GM19463 (cell line): ENCODE measurements at regions not wholly inside any gene's neighbourhood (a gene's known extent, or its start where the extent isn't known, plus 50 kb on each side); places are given as distances from the start of the nearest gene placed in this dataset.

Experiments used
- ATAC-seq: cut with Tn5 transposase; IDR thresholded peaks from one replicate; pipeline ENCODE4 v1.9.1; 2021; ENCODE audit warnings: mild to moderate bottlenecking, moderate library complexity; ENCODE audit not compliant: unreplicated experiment

DNA sequence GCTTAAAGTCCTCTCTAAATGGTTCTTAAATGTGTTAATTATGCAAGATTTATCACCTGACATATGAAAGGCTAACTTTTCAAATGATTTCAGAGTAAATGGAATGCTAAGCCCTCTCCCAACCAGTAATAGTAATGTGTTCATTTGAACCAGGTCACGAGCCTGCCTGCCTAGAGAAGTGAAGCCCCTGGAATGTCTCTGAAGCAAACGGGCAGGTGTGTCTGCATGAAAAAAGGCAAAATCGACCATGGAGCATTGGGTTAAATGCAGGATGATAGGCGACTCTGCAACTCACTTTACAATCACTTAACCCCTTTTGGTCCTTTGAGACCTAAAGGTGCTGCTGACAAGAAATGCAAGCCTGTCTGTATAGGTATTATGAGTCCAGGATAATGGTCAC is 798.4 kb upstream of the ACVR2A start:
- ATAC-seq, result no peak

DNA sequence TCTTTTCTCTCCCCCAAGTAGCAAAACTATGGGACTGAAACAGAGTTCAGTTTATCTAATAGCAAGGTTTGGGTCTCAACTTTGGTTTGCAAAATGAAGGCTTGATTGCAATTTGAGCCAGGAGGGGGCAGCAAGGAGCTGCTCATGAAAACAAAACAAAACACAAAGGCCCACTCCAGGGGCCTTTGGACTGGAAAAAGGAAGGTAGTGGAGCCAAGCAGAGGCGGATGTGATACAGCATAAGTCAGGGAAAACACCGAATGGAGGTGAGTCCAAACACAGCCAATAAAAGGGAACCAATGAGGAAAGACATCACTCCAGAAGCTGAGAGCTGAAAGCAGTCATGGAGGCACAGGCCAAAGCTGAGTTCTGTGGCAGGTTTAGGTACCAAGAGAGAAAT is 799.7 kb upstream of the ACVR2A start:
- peak; percentile 85 for ATAC-seq

DNA sequence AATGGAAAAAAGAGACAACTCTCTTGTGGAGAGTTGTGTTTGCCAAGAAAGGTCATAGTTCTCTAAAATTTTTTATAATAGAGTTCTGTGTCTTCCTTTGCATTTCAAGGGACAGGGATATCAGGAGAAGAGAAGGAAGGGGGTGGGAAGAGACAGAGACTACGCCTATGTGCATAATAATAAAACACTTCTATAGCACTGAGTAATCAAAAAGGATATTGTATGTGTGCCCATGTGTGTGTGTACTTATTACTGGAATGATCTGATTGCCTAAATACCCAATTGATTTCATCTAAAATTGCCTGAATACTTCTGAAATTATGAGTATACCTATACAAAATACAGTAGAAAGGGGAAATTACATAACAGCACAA is 803.7 kb upstream of the ACVR2A start:
- ATAC-seq, result no peak

DNA sequence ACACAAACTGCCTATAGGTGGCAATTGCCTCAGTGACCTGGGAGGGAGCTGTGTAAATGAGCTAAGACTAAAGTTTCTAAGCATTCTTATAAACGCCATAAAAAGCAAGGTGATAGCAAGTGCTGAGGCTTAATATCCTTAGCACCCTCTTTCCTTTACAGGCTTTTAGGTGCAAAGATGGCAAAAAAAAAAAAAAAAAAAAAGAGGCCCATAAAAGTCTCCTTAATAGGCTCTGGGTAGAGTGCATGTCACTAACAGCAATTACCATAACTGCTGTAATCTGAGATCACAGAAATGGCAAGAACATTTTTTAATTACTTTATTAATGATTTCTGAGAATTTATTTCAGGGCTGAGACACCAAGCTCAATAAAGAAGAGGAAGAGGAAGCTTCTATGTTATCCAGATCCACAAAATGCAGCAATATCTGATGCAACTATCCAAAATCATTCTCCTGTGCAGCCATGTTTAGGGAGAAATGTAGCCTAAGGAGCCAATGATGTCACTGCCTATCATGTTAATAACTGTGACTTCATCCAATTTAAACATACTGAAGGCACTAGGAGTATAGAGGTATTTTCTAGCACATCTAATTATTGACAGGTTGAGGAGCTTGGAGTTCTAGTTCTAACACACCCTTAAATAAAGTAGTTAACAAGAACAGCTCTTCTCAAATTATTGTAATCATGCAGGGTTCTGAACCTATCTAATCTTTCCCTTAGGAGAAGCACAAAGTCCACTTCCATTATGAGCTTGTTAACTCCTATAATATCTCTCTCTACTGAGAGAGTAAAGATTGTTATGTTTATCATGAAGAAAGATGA is 804.3 kb upstream of the ACVR2A start:
- ATAC-seq, result no peak

DNA sequence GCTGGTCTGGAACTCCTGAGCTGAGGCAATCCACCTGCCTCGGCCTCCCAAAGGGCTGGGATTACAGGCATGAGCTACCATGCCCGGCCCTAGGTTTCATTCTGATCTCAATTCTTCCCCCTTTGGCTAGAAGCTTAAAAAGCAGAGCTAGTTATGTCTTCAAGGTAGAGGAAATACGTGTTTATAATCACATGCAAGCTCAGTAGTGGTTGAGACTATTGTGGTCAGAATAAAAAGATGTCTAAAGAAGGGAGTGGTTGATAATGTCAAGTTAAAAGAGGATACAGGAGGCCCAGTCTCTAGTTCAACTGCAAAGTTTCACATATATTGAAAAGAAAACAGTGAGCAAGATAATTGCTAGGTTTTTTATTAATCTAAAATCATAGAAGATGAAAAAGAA is 807.8 kb upstream of the ACVR2A start:
- no peak for ATAC-seq

DNA sequence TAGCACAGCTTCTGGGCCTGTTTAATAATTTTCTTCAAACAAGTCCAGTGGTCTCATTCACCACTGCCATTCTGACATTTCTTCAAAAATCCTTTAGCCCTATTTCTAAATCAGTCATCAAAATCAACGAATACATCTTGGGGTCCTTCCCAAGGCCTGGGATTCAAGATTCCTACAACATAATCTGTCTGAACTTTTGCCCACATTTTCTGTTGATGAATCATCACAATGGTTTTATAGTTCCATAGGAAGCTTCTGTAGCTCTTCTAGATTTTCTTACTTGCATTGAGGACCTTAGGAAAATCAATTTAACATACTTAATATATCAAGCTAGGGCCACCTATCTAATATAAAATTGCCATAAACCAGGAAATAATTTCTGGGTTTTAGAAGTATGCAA is 811.8 kb upstream of the ACVR2A start:
- ATAC-seq, result no peak

DNA sequence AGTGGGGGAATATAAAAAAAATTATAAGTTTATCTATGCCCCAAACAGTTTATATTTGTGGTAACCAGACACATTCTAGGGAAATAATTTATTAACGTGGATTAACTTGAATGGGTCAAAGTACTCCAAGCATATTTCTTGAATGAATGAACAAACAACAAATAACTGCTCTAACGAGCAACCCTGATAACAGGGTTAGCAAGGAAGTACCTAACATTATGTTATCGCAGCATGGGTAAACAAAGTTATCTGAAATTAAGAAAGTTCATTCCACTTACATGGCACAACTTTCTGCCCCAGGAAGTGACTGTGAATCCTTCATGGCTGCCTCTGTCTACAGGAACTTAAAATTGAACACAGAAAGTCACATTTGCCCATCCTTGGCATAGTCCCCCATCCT is 812.9 kb upstream of the ACVR2A start:
- ATAC-seq, result no peak

DNA sequence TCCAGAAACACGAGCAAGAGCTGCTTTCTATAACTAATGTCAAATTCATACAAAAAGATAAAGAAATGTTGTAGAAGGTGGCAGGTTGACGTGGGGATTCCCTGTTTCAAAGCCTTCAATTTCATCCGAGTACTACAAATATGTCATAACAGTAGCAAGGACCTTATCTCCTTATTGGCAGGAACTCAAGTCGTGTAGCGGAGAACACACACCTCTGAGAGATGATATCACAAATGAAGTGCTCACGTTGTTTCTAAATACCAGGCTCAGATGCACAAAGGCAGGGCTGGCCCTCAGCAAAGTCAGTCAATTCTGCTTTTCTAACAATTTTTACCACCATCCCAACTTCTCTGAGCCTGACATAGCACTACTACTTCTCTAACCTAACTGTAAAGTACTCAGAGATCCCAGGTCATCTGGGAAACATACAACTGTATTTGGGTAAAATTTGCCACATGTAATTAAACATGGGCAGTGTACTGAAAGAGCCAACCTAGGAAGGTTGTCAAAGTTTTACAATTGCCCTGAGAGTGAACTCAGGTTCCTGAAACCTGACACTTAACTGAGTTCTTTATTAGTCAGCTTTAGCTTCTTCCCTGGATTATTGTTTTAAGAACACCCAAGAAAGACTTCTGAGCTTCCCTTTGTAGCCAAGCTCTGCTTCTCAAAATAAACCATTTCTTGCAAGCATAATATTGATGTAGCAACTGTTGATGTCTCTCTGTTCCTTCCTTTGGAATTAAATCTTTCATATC is 813.7 kb upstream of the ACVR2A start:
- ATAC-seq, result no peak

DNA sequence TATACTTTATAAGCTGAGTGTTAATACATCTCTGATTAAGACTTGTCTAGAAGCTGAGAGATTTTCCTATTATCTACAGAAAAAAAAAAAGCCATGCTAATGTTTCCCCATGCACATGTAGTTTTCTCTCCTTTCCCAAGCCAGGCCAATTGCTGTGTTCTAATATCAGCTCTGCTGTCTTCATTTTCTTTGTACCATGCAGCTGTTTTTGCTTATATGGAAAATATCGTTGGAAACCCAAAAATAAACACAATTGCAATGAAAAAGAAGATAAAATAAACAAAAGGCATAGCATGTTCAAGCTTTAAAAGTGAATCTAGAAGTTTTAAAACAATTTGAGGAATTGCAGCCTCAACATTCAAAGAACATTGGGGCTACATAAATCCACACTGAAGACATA is 817.4 kb upstream of the ACVR2A start:
- ATAC-seq, result no peak

DNA sequence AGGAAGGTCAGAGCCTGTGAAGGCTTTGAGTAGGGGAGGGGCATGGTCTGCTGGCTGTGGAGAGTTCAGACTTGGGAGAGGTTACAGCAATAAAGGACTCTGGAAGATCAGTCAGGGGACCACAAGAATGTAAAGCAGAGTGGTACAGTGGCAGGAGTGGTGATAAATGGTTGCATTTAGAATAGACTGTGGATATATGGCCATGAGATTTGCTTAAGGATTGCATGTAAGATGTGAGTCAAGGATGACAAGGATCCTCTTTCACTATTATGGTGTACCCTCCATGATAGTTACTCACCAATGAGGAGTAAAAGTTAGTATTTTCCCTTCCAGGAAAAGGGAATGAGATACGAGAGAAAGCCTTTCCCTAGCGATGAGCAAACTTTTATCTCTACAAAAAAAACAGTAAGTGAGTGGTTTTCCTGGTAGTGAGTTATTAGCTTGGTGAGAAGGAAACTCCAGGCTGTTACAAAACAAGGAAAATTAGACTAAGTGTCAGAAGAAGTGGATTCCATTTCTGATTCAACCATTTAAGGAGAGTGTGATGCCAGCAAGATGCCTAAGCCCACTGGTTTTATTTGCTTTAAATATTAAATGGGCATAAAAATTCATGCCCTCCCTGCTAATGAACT is 818.0 kb upstream of the ACVR2A start:
- no peak for ATAC-seq

DNA sequence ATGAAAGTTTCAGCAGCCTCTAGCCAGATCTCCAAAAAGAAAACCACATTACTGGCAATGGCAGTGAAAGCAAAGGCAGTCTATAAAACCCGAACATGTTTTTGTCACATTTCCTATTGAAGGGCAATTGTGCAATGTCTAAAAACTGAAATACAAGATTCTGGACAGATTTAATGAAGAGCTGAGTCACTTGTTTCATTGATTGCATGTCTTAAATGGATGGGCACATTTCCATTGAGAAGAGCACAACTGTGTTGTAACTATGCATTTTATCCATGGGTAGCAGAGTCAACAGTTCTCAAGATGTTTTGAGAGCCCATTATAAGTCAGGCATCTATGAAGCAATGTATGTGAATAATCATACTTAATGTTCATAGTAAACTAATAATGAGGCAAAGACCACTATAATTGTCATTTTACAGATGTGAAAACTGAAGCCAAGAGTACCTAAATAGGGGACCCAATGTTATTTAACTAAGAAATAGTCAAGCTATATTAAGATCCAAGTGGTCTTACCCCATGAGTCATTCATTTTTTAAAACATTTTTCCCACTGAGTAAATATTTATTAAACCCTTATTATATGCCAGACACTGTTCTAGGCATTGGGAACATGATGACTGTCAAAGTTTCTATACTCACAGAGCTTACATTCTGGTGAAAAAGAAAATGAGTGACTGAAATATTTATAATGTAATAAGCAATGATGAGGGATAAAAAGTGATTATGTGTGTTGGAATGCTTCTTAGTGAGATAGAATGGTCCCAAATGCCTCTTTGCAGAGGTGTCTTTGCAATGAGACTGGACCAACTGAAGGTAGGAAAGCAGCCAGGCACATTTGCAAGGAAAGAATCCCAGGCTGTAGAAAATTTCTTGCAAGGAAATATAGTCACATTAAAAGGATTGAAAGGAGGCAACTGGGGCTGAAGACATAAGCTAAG is 818.9 kb upstream of the ACVR2A start:
- ATAC-seq, result no peak

DNA sequence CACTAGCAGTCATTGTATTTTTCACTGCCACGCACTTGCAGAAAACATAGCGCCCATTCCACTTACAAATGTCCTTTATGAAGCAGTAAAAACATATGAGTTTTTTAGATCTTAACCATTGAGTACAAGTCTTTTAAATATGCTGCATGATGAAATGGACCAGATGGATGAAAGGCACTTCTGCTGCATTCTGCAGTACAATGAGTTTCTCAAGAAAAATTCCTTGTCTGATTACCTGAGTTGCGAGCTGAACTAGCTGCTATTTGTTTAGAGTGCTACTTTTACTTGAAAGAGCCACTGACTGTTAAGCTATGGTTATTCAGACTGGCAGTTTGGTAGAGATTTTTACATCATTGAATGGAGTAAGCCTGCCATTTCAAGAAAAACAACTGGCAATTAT is 825.5 kb upstream of the ACVR2A start:
- ATAC-seq, result no peak

DNA sequence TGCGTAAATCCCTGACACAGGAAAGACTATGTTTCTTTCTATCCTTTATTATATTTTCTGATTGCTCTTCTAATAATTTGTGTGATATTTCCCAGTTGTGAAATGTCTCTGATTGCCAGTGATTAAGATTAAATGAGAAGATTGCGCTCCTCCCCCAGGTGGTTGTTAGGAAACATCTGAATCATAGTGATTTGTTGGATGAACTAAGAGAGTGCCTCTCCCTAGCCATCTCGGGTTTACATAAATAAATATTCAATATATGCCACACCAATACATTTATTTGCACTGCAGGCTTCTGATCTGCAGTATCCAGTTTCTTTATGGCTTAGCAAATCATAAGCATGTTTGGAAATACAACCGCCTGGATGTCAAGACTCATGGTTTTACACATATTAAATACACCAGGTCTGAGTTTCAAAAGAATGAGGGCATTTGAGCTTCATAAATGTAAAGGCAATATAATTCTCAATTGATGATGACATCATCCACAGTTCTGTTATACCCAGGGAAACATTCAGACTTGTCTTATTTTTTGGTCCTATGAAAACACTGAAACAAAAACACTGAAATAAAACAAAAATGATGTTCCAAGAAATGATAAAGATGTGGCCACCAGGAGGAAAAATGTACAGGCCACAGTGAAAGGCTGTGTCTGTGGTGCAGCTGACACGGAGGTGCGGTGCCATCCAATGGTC is 826.7 kb upstream of the ACVR2A start:
- no peak for ATAC-seq

DNA sequence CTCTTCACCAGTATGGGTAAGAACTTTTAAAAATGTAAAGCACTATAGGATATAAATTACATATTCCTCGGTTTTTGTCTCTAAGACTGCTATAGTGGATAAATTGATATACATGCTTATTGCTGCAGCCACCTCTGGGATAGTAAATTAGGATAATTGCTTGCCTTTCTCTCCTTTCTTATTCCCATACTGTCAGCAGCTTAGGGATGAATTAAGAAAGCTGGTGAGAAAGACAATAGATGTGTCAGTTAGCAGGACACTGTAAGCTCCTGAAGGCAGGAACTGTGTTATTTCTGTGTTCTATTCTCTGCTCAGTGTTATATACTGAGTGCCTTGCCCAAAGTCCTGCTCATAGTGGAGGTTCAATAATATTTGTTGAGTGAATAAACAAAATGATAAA is 828.6 kb upstream of the ACVR2A start:
- ATAC-seq, result no peak

DNA sequence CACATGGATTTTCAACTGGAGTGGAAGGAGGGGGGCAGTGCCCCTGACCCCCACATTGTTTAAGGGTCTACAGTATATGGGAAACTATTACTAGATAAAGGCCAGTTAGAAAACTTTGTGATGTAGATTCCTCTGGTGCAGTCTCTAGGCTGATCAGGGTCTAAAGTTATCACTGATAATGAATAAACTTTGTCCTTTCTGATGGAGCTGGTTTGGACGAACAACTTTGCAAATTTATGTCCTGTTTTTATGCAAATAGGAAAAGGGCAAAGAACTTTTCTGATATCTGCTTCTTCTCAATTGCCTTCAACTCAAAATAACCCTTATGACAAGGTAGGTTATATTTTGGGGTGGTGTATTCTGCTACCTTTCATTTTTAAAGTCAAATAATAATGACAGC is 829.2 kb upstream of the ACVR2A start:
- ATAC-seq, result no peak

DNA sequence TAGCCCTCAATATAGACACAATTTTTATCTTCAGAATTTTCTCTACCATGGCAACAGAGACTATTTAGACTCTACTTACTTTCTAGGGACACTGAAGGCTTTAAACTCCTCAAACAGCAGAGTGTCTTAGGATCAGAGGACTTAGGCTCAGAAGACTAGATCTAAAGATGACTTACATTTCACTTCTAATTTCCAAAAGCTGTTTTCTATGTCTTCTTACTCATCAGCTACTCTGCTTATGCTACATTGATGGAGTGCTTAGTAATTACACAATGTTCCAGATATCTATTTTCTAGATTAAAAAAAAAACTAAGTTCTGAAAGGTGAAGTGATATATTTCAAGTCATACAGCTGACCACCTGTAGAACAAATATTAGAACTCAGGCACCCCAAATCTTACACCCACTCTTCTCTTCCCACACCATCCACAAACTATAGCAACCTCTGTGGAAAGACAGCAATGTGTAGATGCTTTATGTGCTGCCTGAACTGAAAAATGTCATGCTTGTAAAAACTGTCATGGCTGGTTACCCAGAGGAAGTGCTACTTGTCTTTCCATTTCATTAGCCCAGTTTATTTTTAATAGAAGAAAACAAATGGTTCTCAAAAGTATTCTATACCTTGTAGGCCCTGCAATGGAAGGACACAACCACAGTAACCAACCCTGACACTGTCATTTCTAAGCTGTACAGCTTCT is 831.0 kb upstream of the ACVR2A start:
- no peak for ATAC-seq

DNA sequence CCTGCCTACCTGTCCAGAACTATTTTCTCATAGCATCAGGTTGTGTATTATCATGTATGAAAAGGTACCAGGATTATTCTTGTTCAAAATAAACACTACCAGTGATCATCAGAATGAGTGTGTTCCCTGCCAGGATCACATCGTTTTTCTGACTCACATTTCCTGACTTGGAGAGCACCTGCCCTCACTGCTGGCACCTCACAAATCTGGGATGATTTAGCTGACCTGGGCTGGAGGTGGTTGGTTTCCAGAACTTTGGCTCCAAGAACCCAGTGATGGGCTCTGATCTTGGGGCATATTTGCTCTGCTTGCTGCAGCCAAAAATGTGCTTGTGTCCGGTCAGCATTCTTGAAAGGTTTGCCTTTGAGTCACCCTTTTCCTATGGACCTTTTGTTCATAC is 836.3 kb upstream of the ACVR2A start:
- no peak for ATAC-seq

DNA sequence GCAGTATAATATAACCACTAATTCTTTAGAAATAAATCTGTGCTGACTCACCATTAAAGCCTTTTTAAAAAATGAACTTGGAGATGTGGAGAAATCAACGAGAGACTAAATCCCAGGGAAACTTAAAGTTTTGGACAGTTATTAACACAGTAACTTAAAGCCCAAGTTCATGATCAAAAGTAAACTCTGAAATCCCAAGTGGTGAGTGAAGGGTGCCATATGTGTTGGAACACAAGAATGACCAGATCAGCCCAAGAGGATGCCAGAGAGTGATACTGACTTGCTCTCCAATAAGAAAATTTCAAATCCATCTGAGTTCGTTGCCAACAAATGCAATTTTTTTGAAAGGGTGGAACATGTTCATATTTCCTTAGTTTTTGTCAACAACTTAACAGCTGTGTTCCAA is 838.1 kb upstream of the ACVR2A start:
- ATAC-seq, result no peak

DNA sequence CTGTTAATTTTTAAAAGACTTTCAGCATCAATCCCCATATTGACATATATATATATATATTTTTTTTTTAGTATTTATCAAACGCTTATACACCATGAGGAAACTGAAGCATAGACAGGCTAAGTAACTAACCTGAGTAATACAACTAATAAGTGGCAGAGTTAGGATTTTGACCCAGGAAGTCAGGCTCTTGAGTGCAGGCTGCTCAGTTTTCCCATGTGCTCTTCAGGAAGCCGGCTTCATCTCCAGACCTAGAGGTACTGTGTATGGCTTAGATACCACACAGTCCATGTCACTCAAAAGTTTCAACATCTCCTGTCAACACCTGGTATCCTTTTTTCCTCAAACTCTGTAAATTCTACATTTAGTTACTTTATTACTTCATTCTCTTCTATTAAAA is 841.7 kb upstream of the ACVR2A start:
- ATAC-seq, result no peak

DNA sequence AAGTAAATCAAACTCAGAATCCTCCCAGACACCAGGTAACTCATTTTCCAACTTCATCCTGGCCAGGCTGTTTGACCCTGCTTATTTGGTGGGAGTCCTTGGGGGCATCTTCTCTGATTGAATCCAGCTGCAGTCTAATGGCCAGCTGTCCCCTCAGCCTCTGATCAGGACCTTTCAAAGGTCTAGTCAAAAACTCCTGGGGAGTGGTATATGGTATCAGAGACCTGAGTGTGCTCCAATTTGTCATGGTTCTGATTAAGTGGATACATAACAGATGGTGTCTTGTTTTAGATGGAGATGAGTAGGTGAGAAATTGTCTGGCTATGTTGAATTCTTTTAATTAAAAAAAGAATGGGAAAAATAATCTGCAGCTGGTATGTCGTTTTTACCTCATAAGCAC is 842.6 kb upstream of the ACVR2A start:
- no peak for ATAC-seq
